Effector CD4-positive, alpha-beta T cell (primary cell): ENCODE measurements at regions not wholly inside any gene's neighbourhood (a gene's known extent, or its start where the extent isn't known, plus 50 kb on each side); places are given as distances from the start of the nearest gene placed in this dataset.

Source experiments
- DNase-seq: peaks from one replicate; pipeline ENCODE4 v3.0.0-alpha.2; 2020

GRCh38 chr1:87887100-87887499, 558.4 kb downstream of the LMO4 start:
- DNase-seq: no peak

GRCh38 chr1:87888446-87888845, 559.8 kb downstream of the LMO4 start:
- no peak for DNase-seq

DNA sequence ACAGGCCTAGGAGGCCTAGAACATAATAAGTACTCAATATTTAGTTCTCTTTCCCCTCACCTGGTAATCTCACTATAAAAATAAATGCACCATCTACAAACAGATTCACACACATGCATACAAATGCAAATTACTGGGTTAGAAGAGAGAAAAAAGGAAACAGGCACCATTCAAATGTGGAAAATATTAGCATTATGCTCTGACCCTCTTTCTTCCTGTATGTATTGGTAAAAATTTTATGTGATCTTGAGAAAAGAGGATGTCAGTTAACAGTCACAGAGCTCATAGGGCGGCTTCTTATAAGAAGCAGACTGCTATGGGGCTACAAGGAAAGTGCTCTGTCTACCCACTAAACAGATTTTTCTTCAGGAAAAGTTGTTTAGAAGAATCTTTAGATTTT, 565.4 kb downstream of the LMO4 start:
- DNase-seq: no peak

GRCh38 chr1:87897481-87897880, 568.8 kb downstream of the LMO4 start:
- no peak for DNase-seq

GRCh38 chr1:87898431-87898830, 569.8 kb downstream of the LMO4 start:
- DNase-seq: no peak

DNA sequence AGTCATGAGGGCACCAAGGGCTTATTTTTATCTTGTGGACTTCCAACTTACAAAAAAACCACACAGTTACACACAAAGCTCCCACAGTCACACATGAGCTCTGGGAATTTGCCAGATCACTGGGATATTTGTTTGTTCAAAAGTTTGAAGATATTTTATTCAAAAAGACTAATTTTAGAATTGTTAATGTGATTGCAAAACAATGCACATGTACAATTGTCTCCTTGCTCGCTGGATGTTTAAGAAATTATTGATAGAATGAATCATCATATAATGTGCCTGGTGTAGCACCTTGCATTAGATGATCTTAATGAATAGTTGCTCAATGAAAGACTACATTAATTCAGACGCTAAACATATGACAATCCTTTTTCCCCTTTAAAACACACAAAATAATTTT, 570.3 kb downstream of the LMO4 start:
- DNase-seq: no peak

DNA sequence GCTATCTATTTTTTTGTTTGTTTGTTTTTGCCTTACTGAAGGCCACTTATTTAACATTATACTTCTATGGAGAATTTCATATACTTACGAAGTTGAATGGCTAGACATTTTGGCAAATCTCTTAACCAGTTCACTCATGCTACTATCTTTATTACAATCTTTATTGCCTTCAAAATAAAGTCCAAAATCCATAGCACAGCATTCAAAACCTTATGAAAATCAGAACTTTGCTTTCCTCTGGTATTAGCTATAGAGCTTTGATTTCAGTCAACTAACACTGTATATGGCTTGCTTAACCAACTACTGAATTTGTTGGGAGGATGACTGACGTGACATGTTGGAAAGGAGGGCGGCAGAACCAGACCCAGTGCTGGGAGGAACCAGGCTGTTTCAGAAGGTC, 571.1 kb downstream of the LMO4 start:
- no peak for DNase-seq

- DNase-seq: no peak
Observed at GRCh38 chr1:87902830-87903229, 574.1 kb downstream of the LMO4 start.

DNA sequence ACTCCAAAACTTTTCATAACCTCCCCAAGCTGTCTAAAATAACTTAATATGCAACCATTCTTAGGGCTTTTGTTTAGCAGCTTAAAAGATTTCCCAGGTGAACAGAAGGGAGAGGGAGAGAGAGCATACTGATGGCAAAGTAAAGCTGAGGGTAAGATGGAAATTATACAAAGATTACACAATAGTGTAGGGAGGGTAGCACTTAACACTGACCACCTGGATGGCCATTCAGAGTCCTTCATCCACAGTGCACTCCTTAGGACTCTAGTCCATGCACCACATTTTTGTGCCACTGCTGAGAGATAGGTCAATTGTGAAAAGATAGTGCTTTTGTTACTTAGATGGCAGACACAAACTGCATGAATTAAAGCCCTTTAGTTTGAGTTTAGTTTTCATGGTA, 574.6 kb downstream of the LMO4 start:
- no peak for DNase-seq

DNA sequence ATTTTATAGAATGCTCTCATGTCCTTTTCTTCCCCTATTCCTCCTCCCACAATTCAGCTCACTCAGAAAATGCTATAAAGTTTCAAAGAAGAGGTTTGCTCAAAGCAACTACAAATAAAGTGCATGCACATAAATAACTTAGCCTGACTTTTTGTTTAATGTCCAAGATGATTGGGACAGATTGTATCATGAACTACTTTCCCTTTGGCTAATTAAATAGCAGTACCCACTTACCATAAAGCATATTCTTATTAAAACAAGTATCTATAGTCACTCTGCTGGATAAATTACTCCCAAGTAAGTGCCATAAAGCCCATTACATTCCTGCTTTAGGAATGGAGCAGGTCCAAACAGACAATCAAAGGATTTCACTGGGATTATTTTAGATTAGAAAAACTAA, 576.0 kb downstream of the LMO4 start:
- no peak for DNase-seq

DNA sequence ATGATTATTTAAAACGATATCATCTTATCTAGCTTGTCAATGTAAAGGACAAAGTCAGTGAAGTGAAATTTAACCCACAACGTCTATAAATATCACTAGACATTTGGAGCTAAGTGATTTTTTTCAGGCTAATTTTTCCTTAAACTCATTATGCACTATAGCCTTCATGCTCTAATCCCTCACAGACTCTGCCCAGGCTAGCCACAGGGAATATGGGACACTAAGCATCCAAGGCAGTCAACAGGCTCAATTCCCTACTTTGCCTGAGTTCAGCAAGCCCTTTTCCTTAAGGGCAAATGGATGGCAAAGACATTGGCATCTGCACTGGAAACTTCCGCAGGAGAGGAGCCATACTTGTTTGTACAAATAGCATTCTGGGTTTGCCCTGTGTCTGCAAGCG, 577.0 kb downstream of the LMO4 start:
- DNase-seq: no peak

GRCh38 chr1:87906078-87906477, 577.4 kb downstream of the LMO4 start:
- no peak for DNase-seq

- DNase-seq: no peak
Observed at GRCh38 chr1:87913361-87913760, 584.7 kb downstream of the LMO4 start.

GRCh38 chr1:87914396-87914795, 585.7 kb downstream of the LMO4 start:
- no peak for DNase-seq

GRCh38 chr1:87915771-87916170, 587.1 kb downstream of the LMO4 start:
- DNase-seq: no peak

DNA sequence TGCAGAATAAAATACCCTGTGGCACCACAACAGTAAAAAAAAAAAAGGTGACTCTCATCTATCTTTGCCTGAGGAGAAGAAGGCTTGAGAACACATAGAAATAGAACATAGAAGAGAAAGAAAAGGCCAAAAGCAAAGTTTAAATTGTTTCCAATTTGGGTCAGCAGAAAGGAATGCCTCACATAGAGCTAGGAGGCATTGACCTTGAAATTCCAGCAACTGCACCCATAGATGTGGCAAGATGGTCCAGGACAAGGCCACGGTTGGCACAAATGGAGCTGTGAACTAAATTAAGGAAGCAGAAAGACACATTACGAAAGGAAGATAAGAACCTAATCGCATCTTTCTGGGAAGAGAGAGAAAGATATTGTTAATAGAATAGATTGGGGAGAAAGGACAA, 588.3 kb downstream of the LMO4 start:
- DNase-seq: no peak

- no peak for DNase-seq
Observed at GRCh38 chr1:87918398-87918797, 589.7 kb downstream of the LMO4 start.

DNA sequence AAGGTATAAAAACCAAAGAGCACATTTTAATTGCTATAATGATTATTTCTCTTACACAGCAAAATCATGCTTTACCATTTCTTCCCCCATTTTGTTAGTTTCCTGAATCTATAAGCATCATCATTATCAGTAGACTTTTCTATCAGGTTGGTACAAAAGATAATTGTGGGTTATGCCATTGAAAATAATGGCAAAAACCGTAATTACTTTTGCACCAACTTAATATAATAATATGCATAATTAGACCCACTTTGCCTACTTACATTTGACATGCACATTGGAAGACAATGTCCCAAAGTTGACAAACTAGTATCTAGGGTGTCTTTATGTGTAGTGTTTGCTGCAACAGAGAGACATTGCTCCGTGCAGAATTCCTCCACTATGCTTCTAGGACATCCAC, 594.2 kb downstream of the LMO4 start:
- no peak for DNase-seq

GRCh38 chr1:87926131-87926830, 597.6 kb downstream of the LMO4 start:
- no peak for DNase-seq

DNA sequence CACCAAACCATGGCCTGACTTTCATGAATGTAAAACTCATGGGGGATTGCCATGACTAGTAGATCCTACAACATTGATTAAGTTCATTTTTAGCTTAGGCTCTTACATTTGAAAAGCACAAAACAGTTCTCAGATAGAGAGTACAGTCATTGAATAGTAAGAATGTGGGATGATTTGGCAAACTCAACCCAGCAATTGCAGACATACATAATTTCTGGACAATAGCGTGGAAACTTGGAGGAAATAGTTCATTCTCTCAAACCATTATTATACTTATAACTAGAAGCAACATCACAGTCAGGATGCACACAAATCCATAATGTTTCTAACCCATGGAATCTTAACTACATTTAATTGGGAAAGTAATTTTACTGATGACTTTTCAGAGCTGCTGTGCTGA, 598.2 kb downstream of the LMO4 start:
- DNase-seq: no peak

- DNase-seq: no peak
Observed at GRCh38 chr1:87927391-87928280, 599.0 kb downstream of the LMO4 start.

- no peak for DNase-seq
Observed at GRCh38 chr1:87928623-87929022, 599.9 kb downstream of the LMO4 start.

DNA sequence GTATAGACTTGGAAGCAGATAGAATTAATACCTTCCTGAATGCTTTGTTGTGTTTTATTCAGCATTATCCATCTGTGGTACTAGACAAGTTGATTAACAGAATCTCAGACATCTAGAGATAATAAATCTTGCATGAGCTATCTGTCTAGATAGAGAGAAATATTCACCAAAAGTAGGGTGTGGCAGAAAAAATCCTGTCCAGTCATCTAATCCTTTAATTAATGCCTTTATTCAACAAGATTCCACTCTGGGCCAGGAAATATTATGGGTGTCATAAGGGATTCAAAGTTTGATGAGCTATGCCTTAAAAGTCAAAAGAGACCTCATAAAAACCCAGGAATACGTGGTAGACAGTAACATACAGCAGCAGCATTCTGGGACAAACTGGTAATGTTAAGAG, 601.2 kb downstream of the LMO4 start:
- DNase-seq: no peak

GRCh38 chr1:87930796-87931195, 602.1 kb downstream of the LMO4 start:
- no peak for DNase-seq
